ENCODE measurements at regions not wholly inside any gene's neighbourhood (a gene's known extent, or its start where the extent isn't known, plus 50 kb on each side); places are given as distances from the start of the nearest gene placed in this dataset.

GRCh38 chr1:11406845-11407244 lies 72.1 kb upstream of the DISP3 start:
- TF ChIP-seq CTCF (IDR thresholded peaks at IDR 0.05; ENCODE audit: low read depth, low read length, poor library complexity, severe bottlenecking) = no peak
- no peak for TF ChIP-seq EZH2phosphoT487 (IDR thresholded peaks at IDR 0.05; ENCODE audit: borderline replicate concordance, low read length)

Measured in DOHH2 (cell line).